LNCaP clone FGC (cell line): ENCODE measurements at regions not wholly inside any gene's neighbourhood (a gene's known extent, or its start where the extent isn't known, plus 50 kb on each side); places are given as distances from the start of the nearest gene placed in this dataset.

ENCODE experiments used
- DNase-seq: peaks from one replicate; pipeline ENCODE4 v3.0.0-alpha.2; 2011; ENCODE audit warnings: low read depth
- H3K4me3 ChIP-seq: 2 replicates; pipeline ENCODE4 v1.5.1; 2011; ENCODE audit warnings: mild to moderate bottlenecking, low read depth, low read length, control low read depth
- TF ChIP-seq, protein P1 (sequence below): IDR thresholded peaks from 2 replicates; pipeline ENCODE4 v1.5.1; 2012; ENCODE audit warnings: mild to moderate bottlenecking; ENCODE audit not compliant: control insufficient read depth, insufficient read depth; ENCODE audit errors: extremely low read depth

DNA sequence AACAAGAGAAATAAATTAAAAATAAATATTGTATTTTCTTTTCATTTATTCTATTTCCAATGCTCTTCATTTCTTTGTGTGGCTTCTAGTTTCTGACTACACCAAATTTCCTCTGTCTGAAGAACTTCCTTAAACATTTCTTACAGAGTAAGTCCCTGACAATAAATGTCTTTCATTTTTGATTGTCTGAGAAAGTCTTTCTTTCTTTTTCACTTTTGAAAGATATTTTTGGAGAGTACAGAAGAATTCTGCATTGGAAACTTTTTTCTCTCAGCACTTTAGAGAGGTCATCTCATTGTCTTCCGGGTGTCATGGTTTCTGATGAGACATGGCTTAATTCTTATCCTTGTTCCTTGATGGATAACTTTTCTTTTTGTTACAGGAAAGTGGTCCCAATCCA lies 119.6 kb downstream of the MOBP start:
- H3K4me3 ChIP-seq, result no peak overlapping the region
- DNase-seq, result no peak
- TF ChIP-seq, protein P1, sequence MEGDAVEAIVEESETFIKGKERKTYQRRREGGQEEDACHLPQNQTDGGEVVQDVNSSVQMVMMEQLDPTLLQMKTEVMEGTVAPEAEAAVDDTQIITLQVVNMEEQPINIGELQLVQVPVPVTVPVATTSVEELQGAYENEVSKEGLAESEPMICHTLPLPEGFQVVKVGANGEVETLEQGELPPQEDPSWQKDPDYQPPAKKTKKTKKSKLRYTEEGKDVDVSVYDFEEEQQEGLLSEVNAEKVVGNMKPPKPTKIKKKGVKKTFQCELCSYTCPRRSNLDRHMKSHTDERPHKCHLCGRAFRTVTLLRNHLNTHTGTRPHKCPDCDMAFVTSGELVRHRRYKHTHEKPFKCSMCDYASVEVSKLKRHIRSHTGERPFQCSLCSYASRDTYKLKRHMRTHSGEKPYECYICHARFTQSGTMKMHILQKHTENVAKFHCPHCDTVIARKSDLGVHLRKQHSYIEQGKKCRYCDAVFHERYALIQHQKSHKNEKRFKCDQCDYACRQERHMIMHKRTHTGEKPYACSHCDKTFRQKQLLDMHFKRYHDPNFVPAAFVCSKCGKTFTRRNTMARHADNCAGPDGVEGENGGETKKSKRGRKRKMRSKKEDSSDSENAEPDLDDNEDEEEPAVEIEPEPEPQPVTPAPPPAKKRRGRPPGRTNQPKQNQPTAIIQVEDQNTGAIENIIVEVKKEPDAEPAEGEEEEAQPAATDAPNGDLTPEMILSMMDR, result no peak

DNA sequence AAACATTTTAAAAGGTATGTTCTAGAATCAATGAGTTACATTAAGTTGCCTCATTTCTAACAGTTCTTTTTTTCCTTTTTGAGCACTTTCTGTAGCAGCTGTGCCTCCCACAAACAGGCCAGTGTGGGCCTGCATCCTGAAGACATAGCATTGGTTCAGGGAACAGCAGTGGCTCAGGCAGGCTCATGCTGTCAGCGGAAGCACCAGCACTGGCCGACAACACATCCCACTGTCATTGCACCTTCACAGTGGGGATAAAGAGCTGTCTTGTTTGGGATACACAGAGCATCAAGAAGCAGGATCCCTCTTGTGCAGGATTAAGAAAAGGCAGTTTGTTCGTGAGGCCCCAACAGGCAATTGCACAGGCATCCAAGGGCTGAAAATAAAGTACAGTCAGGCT lies 123.3 kb downstream of the MOBP start:
- TF ChIP-seq, protein P1, result no peak
- no peak for DNase-seq
- H3K4me3 ChIP-seq, result no peak overlapping the region

- H3K4me3 ChIP-seq, result no peak overlapping the region
- no peak for DNase-seq
- TF ChIP-seq, protein P1, result no peak
Observed at GRCh38 chr3:39592311-39593050, 125.0 kb downstream of the MOBP start.

DNA sequence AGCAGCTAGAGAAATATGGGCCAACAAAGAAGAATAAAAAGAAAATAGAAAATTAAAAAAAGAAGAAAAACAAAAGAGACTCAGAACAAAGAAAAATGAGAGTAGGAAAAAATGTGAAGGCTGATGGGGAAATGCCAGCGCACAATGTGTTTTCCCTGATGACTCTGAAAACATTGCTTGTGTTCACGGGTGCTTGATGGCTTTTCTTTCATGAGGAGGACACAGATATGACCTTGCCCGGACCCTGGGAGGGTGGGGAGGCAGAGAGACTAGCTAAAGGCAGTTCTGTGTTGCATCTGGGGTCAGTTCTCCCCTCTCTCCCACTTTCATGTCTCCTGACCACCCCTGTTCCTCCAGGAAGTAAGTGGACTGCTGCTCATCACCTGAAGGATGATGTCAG lies 125.9 kb downstream of the MOBP start:
- H3K4me3 ChIP-seq, result no peak overlapping the region
- DNase-seq, result no peak
- TF ChIP-seq, protein P1, result no peak

- H3K4me3 ChIP-seq, result no peak overlapping the region
- DNase-seq, result no peak
- TF ChIP-seq, protein P1, result no peak
Observed at GRCh38 chr3:39601241-39601640, 133.8 kb downstream of the MOBP start.

GRCh38 chr3:39605837-39606236 lies 138.4 kb downstream of the MOBP start:
- TF ChIP-seq, protein P1, result no peak
- DNase-seq, result no peak
- H3K4me3 ChIP-seq, result no peak overlapping the region

GRCh38 chr3:39626198-39626597 lies 158.7 kb downstream of the MOBP start:
- TF ChIP-seq, protein P1, result no peak
- no peak overlapping the region for H3K4me3 ChIP-seq
- no peak for DNase-seq
